Right lobe of liver (tissue), 4 donors: ENCODE measurements at regions not wholly inside any gene's neighbourhood (a gene's known extent, or its start where the extent isn't known, plus 50 kb on each side); places are given as distances from the start of the nearest gene placed in this dataset.

Experiments used
- POLR2A ChIP-seq: fragments of 450-650 bp; IDR thresholded peaks from one replicate; pipeline ENCODE4 v1.6.1; 2017; ENCODE audit warnings: antibody characterized with exemption, mild to moderate bottlenecking
- TF ChIP-seq, protein P1 (sequence below), 4 donors: fragments of 200-600 bp in 3 of 4; fragments of 450-650 bp in 1 of 4; IDR thresholded peaks; one replicate each; pipeline versions ENCODE4 v1.5.1 to v1.8.0; 2016 to 2022; ENCODE audit warnings: antibody characterized with exemption in 4 of 4, mild to moderate bottlenecking in 2 of 4
- donor health status: DM: no; HTN: no; CAD: no.
- donor health status: DM: no; HTN: no; CAD: no.
- donor health status: DM: no; HTN: yes; CAD: no.

DNA sequence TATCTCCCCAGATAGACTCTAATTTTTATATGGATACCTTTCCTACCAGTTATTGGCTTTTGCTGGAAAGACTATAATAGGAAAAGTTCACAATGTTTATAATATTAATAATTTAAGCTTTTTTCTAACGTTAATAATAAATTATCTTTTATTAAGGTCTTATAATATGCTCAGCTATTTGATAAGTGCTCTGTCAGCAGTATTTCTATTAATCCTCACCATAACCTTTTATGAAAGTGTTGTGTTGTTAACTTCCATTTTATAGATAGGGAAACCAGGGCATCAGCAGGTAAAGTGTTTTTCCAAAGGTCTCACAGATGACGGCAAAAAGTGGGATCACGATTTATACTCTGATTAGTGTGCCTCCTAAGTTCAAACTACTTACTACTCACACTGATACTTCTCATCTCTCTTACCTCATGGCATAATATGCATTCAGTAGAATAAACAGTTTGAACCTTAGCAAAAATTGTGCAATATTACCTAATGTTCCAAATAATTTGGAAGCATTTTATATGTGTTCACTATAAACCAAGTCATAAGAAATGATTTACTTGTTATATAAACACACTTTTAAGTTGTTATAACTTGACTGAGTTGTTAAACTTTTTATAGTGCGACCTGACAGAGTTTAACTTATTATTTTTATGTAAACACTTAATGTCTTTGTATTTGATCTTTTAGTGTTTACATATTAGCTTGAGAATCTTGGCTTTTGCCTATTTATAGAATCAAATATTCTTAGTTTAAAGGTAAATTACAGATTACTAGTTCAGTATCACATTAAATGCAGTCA lies 274.9 kb upstream of the DCBLD2 start:
- TF ChIP-seq, protein P1, sequence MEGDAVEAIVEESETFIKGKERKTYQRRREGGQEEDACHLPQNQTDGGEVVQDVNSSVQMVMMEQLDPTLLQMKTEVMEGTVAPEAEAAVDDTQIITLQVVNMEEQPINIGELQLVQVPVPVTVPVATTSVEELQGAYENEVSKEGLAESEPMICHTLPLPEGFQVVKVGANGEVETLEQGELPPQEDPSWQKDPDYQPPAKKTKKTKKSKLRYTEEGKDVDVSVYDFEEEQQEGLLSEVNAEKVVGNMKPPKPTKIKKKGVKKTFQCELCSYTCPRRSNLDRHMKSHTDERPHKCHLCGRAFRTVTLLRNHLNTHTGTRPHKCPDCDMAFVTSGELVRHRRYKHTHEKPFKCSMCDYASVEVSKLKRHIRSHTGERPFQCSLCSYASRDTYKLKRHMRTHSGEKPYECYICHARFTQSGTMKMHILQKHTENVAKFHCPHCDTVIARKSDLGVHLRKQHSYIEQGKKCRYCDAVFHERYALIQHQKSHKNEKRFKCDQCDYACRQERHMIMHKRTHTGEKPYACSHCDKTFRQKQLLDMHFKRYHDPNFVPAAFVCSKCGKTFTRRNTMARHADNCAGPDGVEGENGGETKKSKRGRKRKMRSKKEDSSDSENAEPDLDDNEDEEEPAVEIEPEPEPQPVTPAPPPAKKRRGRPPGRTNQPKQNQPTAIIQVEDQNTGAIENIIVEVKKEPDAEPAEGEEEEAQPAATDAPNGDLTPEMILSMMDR (IDR thresholded peaks at IDR 0.05): no peak
- no peak for TF ChIP-seq POLR2A
